Muscle of arm (tissue), 1 donor: ENCODE measurements at regions not wholly inside any gene's neighbourhood (a gene's known extent, or its start where the extent isn't known, plus 50 kb on each side); places are given as distances from the start of the nearest gene placed in this dataset.
"Not testable (repeated sequence)": the region's sequence is repeated elsewhere in the genome, so short reads cannot be mapped to it uniquely, and the experiment has no call there.

Experiments
- DNase-seq: peaks from one replicate; pipeline ENCODE4 v3.0.0-alpha.2; 2013

DNA sequence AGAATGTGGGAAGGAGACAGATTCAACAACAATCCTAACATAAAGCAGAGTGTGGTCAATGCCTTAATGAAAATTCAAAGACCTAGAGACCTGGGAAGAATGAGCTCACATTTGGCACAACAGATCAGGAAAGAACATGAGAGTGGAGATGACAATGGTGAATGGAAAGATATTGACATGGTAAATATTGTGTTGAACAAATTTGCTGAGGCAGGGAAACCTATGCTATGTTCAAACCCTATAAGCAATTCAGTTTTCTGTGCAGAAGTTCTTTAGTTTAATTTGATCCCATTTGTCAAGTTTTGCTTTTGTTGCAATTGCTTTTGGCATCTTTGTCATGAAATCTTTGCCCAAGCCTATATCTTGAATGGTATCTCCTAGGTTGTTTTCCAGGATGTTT lies 199.4 kb upstream of the LRRTM4 start:
- DNase-seq = no peak

DNA sequence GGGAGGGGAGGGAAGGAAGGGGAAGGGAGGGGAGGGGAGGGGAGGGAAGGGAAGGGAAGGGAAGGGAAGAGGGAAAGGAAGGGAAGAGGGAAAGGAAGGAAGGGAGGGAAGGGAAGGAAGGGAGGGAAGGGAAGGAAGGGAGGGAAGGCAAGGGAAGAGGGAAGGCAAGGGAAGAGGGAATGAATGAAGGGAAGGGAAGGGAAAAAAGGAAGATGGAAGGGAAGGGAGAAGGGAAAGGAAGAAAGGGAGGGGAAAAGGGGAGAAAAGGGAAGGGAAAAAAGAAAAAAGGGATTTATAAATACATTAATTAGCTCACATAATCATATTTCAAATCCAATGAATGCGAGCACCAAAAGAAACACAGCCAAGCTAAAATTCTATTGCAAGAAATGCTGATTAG lies 202.9 kb upstream of the LRRTM4 start:
- no peak for DNase-seq

DNA sequence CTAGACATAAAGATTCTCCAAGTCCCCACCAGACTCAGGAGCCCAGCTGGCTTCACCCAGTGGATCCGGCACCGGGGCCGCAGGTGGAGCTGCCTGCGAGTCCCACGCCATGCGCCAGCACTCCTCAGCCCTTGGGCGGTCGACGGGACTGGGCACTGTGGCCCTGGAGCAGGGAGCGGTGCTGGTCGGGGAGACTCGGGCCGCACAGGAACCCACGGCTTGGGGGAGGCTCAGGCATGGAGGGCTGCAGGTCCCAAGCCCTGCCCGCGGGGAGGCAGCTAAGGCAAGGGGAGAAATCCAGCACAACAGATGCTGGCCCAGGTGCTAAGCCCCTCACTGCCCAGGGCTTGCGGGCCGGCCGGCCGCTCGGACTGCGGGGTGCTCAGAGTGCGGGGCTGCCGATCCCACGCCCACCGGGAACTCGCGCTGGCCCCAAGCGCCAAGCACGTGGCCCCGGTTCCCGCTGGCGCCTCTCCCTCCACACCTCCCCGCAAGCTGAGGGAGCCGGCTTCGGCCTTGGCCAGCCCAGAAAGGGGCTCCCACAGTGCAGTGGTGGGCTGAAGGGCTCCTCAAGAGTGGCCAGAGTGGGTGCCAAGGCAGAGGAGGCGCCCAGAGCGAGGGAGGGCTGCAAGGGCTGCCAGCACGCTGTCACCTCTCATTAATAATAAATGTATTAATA lies 212.6 kb upstream of the LRRTM4 start:
- DNase-seq = not testable (repeated sequence)

GRCh38 chr2:77737236-77737635 lies 215.1 kb upstream of the LRRTM4 start:
- DNase-seq = no peak

- DNase-seq = no peak
Observed at GRCh38 chr2:77746780-77747179, 224.6 kb upstream of the LRRTM4 start.

GRCh38 chr2:77753710-77754345 lies 231.7 kb upstream of the LRRTM4 start:
- not testable (repeated sequence) for DNase-seq

GRCh38 chr2:77767388-77768076 lies 245.4 kb upstream of the LRRTM4 start:
- no peak for DNase-seq

DNA sequence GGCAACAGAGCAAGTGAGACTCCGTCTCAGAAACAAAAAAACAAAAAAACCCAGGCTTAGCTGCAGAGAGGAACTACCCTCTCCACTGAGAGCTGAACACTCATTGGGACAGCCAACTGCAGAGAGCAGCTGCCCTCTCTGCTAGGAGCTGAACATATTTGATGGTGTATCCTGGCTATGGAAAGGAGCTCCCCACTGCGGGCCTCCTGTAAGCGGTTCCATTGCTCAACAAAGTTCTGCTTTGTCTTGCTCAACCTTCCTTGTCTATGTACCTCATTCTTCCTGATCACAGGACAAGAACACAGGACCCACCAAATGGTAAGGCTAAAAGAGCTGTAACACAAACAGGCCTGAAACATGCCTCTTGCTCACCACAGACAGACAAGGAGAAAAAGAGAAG lies 246.3 kb upstream of the LRRTM4 start:
- DNase-seq = no peak

DNA sequence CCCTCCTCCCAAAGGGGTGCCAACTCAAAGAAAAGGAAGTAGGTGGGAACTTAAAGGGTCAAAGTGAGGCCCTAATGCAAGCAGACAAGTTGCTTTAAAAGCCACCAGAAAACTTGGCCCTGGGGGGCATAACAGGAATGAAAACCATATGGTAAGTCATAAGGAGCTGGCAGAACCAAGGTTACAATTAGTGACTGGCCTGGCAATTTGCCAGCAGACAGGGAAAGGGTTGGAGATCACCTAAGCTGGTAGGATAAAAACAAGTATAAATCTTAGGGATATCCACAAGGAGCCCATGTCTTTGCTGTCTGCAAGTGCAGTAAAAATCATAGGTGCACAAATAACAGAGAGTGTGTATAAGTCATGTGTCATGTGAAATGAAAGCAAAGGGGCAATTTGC lies 256.7 kb upstream of the LRRTM4 start:
- DNase-seq = no peak

GRCh38 chr2:77793500-77793899 lies 271.3 kb upstream of the LRRTM4 start:
- DNase-seq = not testable (repeated sequence)

DNA sequence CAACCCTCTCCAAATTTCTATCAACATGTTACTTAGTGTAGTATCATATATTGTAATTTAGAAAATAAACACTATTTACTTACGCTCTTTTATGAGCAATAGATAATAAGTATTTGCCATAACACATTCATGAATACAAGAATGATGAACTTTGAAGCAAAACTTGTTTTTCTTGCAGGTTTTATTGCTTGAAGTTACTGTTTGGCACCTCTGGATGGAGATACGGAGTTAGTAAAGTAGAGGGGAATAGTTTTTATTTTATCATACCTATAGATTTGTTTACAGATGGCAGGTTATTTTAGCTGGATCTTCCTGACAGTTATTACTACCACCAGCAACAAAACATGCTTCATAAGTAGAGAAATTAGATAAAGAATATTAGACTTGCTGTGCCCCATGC lies 274.2 kb upstream of the LRRTM4 start:
- DNase-seq = no peak

DNA sequence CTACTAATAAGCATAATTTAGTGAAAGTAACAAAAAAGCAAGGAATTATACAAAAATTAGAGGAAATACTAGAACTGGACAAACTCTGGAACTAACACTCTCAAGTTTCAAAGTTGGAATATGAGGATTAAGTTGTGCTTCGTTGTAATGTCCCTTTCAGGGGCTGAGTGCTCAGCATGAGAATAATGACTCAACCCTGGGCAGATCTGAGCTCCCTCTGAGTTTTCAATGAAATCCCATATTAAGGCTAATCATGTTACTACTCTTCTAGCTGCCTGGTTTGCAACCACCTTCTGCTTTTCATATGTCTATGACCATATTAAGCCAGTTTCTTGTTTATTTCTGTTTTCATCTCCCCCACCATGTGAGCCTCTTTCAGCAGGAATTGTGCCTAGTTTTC lies 274.9 kb upstream of the LRRTM4 start:
- DNase-seq = no peak

GRCh38 chr2:77800410-77800809 lies 278.2 kb upstream of the LRRTM4 start:
- no peak for DNase-seq

GRCh38 chr2:77807531-77808215 lies 285.5 kb upstream of the LRRTM4 start:
- DNase-seq = no peak

DNA sequence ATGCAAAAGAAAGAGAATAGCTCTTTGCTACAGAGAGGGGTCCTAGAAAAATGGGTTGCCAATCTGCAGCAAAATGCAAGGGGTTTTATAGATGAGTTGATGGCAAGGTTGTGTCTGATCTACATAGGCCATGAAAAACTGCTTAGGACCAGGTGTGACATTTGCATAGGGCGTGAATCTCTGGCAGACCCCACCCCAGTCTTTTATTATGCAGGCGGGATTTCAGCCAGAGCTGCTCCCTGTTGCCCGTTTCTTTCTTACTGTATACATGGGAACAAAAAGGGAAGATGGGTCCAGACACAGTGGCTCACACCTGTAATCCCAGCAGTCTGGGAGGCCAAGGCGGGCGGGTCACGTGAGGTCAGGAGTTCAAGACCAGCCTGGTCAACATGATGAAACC lies 286.4 kb upstream of the LRRTM4 start:
- no peak for DNase-seq

GRCh38 chr2:77813599-77813998 lies 291.4 kb upstream of the LRRTM4 start:
- no peak for DNase-seq

DNA sequence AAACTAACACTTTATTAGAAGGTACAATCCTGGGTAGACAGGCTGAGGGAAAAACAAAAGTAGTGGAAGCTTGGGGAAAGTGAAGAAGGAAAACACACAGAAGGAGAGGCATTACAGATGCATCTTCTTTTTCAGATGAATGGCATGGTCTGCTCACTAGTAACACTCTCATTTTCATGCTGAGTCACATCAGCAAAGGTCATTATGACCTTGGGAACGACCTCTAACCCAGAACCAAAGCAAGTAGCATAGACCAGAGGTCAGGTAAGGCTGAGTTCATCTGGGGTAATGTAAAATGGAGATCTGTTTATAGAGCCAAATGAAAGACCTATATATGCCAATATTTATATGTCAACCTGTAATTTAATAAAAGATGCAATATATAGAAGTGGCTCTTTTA lies 294.4 kb upstream of the LRRTM4 start:
- no peak for DNase-seq

DNA sequence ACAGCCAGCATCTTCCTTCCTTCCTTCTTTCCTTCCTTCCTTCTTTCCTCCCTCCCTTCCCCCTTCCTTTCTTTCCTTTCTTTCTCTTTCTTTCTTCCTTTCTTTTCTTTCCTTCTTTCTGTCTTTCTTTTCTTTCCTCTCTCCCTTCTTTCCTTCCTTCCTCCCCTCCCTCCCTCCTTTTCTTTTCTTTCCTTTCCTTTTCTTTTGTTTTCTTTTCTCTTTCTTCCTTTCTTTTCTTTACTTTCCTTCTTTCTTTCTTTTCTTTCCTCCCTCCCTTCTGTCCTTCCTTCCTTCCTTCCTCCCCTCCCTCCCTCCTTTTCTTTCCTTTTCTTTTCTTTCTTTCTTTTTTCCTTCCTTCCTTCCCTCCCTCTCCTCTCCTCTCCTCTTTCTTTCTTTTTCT lies 296.0 kb upstream of the LRRTM4 start:
- no peak for DNase-seq

GRCh38 chr2:77823028-77823427 lies 300.9 kb upstream of the LRRTM4 start:
- no peak for DNase-seq

GRCh38 chr2:77831060-77831459 lies 308.9 kb upstream of the LRRTM4 start:
- DNase-seq = no peak

DNA sequence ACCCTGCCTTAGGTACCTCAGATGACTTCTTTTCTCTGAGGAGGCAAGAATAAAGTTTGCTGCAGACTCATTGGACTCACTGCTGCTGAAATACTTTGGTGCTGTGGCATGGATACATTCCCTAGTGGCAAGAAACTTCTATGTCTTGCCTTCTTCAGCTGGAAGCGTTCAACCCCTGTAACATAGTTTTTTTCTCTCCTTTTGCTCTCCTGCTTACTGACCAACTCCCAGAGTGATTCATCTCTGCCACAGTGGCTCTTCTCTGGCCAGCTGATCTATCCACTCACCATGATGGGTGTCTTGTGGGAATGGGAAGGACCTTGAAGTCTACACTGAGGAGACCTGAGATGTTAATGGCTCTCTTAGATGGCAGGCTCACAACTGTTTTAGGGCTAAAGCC lies 309.3 kb upstream of the LRRTM4 start:
- no peak for DNase-seq

DNA sequence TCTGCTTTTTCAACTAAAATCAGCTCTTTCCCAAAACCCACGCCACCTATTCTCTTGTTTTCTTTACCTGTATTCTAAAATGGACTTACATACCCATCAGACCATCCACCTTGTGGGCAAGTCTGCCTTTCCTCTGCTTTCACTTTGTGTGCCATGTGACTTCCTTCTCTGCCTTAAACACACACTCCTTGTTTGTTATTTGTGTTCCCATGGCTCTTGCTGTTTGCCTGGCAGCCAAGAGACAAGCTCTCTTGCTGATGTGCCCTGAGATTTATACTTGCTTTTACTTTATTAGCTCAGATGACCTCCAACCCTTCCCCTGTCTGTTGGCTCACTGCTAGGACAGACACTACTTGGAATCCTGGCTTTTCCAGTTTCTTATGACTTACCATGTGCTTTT lies 309.7 kb upstream of the LRRTM4 start:
- DNase-seq = no peak
